ENCODE measurements at regions not wholly inside any gene's neighbourhood (a gene's known extent, or its start where the extent isn't known, plus 50 kb on each side); places are given as distances from the start of the nearest gene placed in this dataset.

- TF ChIP-seq EZH2 (IDR thresholded peaks at IDR 0.05; ENCODE audit: low read length) = no peak
- no peak for TF ChIP-seq CTCF (optimal IDR thresholded peaks at IDR 0.05 in 1 of 3, IDR thresholded peaks at IDR 0.05 in 1 of 3, conservative IDR thresholded peaks at IDR 0.05 in 1 of 3; ENCODE audit: extremely low read depth in 1 of 3, insufficient read depth in 2 of 3, low read length in 3 of 3)
Measured at GRCh38 chr13:70789751-70790150, 681.5 kb upstream of the KLHL1 start.
